NCI-H510A treated with DMSO at 0.1 percent for 48 hours (cell line): ENCODE measurements at regions not wholly inside any gene's neighbourhood (a gene's known extent, or its start where the extent isn't known, plus 50 kb on each side); places are given as distances from the start of the nearest gene placed in this dataset.

ENCODE experiments used
- DNase-seq: peaks from one replicate; lab custom pipeline; 2025; lab: John Stamatoyannopoulos, UW

GRCh38 chr18:78207942-78208341 lies 771.7 kb upstream of the SALL3 start:
- no peak for DNase-seq

GRCh38 chr18:78208461-78208860 lies 771.2 kb upstream of the SALL3 start:
- no peak for DNase-seq

GRCh38 chr18:78213361-78213994 lies 766.1 kb upstream of the SALL3 start:
- DNase-seq = no peak

GRCh38 chr18:78221496-78221895 lies 758.1 kb upstream of the SALL3 start:
- DNase-seq = no peak

- DNase-seq = no peak
Measured at GRCh38 chr18:78228974-78229373, 750.6 kb upstream of the SALL3 start.

- DNase-seq = no peak
Measured at GRCh38 chr18:78230911-78231310, 748.7 kb upstream of the SALL3 start.

- DNase-seq = no peak
Measured at GRCh38 chr18:78232196-78232595, 747.4 kb upstream of the SALL3 start.

- DNase-seq = no peak
Measured at GRCh38 chr18:78237864-78238263, 741.8 kb upstream of the SALL3 start.

GRCh38 chr18:78238404-78239089 lies 741.1 kb upstream of the SALL3 start:
- no peak for DNase-seq

GRCh38 chr18:78239090-78239457 lies 740.5 kb upstream of the SALL3 start:
- no peak for DNase-seq

GRCh38 chr18:78240101-78240500 lies 739.5 kb upstream of the SALL3 start:
- DNase-seq = no peak

- DNase-seq = no peak
Measured at GRCh38 chr18:78240627-78241252, 738.9 kb upstream of the SALL3 start.

GRCh38 chr18:78241535-78242253 lies 737.9 kb upstream of the SALL3 start:
- no peak for DNase-seq

GRCh38 chr18:78242254-78242643 lies 737.4 kb upstream of the SALL3 start:
- no peak for DNase-seq

- DNase-seq = no peak
Measured at GRCh38 chr18:78242806-78243205, 736.8 kb upstream of the SALL3 start.

- no peak for DNase-seq
Measured at GRCh38 chr18:78244779-78245178, 734.8 kb upstream of the SALL3 start.

- DNase-seq = no peak
Measured at GRCh38 chr18:78245451-78245850, 734.2 kb upstream of the SALL3 start.

GRCh38 chr18:78246050-78246449 lies 733.6 kb upstream of the SALL3 start:
- no peak for DNase-seq

GRCh38 chr18:78246588-78246987 lies 733.0 kb upstream of the SALL3 start:
- no peak for DNase-seq

GRCh38 chr18:78247615-78248289 lies 731.9 kb upstream of the SALL3 start:
- DNase-seq = no peak

- DNase-seq = no peak
Measured at GRCh38 chr18:78255013-78255412, 724.6 kb upstream of the SALL3 start.

GRCh38 chr18:78268226-78268988 lies 711.2 kb upstream of the SALL3 start:
- DNase-seq = no peak
